Duodenal mucosa (tissue), 2 donors: ENCODE measurements at regions not wholly inside any gene's neighbourhood (a gene's known extent, or its start where the extent isn't known, plus 50 kb on each side); places are given as distances from the start of the nearest gene placed in this dataset.
"Not testable (repeated sequence)": the region's sequence is repeated elsewhere in the genome, so short reads cannot be mapped to it uniquely, and the experiment has no call there.

Experiments
- H3K27ac ChIP-seq: one replicate; pipeline ENCODE4 v1.7.0; 2013; ENCODE audit warnings: low read depth, low read length
- H3K27me3 ChIP-seq, 2 donors: one replicate each; pipeline ENCODE4 v1.7.0; 2013; ENCODE audit warnings: low read length in 2 of 2, control low read depth in 1 of 2; ENCODE audit not compliant: insufficient read depth in 2 of 2, control insufficient read depth in 1 of 2
- H3K36me3 ChIP-seq, 2 donors: one replicate each; pipeline ENCODE4 v1.7.0; 2013; ENCODE audit warnings: low read length in 2 of 2, control low read depth in 1 of 2; ENCODE audit not compliant: insufficient read depth in 2 of 2, control insufficient read depth in 1 of 2
- H3K4me1 ChIP-seq, 2 donors: one replicate each; pipeline ENCODE4 v1.7.0; 2013; ENCODE audit warnings: low read length in 2 of 2, control low read depth in 1 of 2; ENCODE audit not compliant: insufficient read depth in 2 of 2, control insufficient read depth in 1 of 2
- H3K4me3 ChIP-seq, 2 donors: one replicate each; pipeline ENCODE4 v1.7.0; 2013; ENCODE audit warnings: low read length in 2 of 2, low read depth in 1 of 2
- H3K9ac ChIP-seq, 2 donors: one replicate each; pipeline ENCODE4 v1.7.0; 2013; ENCODE audit warnings: low read length in 2 of 2, low read depth in 1 of 2
- H3K9me3 ChIP-seq, 2 donors: one replicate each; pipeline ENCODE4 v1.7.0; 2013; ENCODE audit warnings: low read length in 2 of 2, control low read depth in 1 of 2; ENCODE audit not compliant: control insufficient read depth in 1 of 2

GRCh38 chr15:93359425-93360131, 270.6 kb upstream of the RGMA start:
- no peak overlapping the region for H3K4me3 ChIP-seq
- H3K9ac ChIP-seq, result no peak overlapping the region
- H3K4me1 ChIP-seq, result no peaks in the 10 kb centered on the region
- no peaks in the 10 kb centered on the region for H3K27me3 ChIP-seq
- no peak overlapping the region for H3K27ac ChIP-seq
- no peaks in the 10 kb centered on the region for H3K9me3 ChIP-seq
- H3K36me3 ChIP-seq, result no peaks in the 10 kb centered on the region

- no peaks in the 10 kb centered on the region for H3K4me1 ChIP-seq
- H3K27me3 ChIP-seq, result no peaks in the 10 kb centered on the region
- H3K9me3 ChIP-seq, result no peaks in the 10 kb centered on the region
- H3K36me3 ChIP-seq, result no peaks in the 10 kb centered on the region
- H3K4me3 ChIP-seq, result no peak overlapping the region
- H3K9ac ChIP-seq, result no peak overlapping the region
- no peak overlapping the region for H3K27ac ChIP-seq
Measured at GRCh38 chr15:93359060-93359408, 270.0 kb upstream of the RGMA start.

DNA sequence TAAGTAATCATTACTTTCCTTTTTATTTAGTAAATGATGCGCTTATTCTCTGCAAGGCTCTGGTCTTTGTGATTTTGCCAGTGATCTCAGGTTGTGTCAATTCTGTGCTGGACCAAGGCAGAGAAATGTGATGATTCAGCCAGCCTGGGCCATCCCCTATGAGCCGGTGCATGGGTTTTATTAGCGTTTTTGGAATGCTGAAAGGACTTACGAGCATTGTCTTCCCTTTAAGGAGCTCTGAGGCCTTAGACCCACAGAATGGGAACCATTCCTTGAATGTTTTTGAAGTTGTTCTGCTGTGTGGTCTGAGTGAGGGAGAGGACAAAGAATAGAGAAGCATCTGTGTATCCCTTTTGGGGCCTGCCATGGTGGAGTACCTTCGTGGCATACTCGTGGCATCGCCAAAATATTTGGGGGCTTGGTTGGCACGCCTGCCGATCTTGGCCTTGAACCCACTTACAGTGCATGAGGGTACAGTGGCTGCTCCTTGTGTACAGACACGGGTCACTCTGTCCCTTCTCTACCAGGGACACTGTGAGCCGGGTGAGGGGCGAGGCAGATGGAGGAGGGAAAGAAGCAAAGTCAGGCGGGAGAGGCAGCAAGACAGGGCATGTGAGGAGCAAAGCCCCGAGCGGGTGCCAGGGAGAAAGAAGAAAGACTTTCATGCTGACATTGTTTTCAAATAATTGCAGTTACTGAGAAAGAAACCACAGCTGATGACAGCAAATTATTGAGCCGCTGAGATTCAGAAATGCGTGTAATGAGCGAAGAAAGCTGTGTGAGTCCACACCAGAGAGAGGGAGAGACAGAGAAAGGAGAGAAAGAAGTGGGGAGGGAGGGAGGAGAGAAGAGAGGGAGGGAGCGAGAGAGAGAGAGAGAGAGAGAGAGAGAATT, 269.4 kb upstream of the RGMA start:
- no peaks in the 10 kb centered on the region for H3K27me3 ChIP-seq
- no peak overlapping the region for H3K9ac ChIP-seq
- no peaks in the 10 kb centered on the region for H3K9me3 ChIP-seq
- H3K4me1 ChIP-seq, result no peaks in the 10 kb centered on the region
- H3K4me3 ChIP-seq, result no peak overlapping the region
- H3K27ac ChIP-seq, result no peak overlapping the region
- H3K36me3 ChIP-seq, result no peaks in the 10 kb centered on the region

GRCh38 chr15:93348711-93349545, 259.9 kb upstream of the RGMA start:
- H3K4me3 ChIP-seq, result no peak overlapping the region
- H3K9me3 ChIP-seq, result no peaks in the 10 kb centered on the region
- H3K27ac ChIP-seq, result no peak overlapping the region
- H3K9ac ChIP-seq, result no peak overlapping the region
- no peaks in the 10 kb centered on the region for H3K36me3 ChIP-seq
- H3K4me1 ChIP-seq, result no peaks in the 10 kb centered on the region
- no peaks in the 10 kb centered on the region for H3K27me3 ChIP-seq

DNA sequence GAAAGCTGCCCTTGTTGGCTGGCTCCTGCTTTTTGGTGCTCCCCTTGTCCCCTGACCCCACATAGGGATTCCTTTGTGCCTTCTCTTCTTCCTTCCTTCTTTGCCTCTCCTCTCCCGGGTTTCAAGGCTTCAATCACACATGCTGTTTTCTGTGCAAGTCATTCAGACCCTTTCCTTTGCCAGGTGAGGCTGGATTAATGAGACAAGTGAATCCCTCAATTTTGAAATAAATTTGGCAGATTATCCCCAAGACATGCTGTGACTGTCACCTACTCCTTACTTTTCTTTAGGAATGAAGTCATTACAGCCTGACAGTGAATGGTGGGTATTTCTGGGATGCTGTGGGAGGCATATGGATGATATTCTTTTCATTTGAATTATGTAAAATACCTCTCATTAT, 259.0 kb upstream of the RGMA start:
- Histone ChIP-seq H3K4me1 (no peaks in the 10 kb centered on the region), H3K9me3 (no peaks in the 10 kb centered on the region), H3K27ac (no peak overlapping the region), H3K27me3 (no peaks in the 10 kb centered on the region), H3K4me3 (no peak overlapping the region), H3K36me3 (no peaks in the 10 kb centered on the region), H3K9ac (no peak overlapping the region)

DNA sequence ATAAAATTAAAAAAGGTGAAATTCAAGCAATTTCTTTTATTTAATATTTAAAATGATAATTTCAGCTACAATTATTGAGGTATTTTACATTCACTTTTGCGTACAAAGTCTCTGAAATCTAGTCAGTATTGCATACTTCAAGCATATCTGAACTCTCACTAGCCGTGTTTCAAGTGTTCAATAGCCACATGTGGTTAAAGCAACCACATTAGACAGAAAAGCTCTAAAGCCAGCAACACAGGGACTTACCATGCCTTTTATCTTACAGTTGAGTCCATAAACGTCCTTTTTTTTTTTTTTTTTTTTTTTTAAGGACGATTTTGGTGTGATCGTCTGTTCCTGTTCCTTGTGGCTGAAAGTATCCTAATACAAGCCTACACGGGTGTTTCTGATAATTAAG, 257.0 kb upstream of the RGMA start:
- Histone ChIP-seq H3K27me3 (no peaks in the 10 kb centered on the region), H3K27ac (no peak overlapping the region), H3K9ac (no peak overlapping the region), H3K36me3 (no peaks in the 10 kb centered on the region), H3K9me3 (no peaks in the 10 kb centered on the region), H3K4me1 (no peaks in the 10 kb centered on the region), H3K4me3 (no peak overlapping the region)

DNA sequence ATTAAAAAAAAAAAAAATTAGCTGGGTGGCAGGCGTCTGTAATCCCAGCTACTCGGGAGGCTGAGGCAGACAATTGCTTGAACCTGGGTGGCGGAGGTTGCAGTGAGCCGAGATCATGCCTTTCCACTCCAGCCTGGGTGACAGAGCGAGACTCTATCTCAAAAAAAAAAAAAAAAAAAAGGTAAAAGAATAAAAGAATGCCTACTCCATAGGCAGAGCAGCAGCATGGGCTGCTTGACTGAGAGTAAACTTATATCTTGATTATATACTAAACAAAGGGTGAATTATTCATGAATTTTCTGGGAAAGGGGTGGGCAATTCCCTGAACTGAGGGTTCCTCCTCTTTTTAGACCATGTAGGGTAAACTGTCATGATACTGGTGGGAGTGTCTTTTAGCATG, 254.4 kb upstream of the RGMA start:
- H3K27me3 ChIP-seq, H3K9ac ChIP-seq, H3K4me3 ChIP-seq, H3K4me1 ChIP-seq, H3K36me3 ChIP-seq, H3K9me3 ChIP-seq, H3K27ac ChIP-seq: not testable (repeated sequence)

DNA sequence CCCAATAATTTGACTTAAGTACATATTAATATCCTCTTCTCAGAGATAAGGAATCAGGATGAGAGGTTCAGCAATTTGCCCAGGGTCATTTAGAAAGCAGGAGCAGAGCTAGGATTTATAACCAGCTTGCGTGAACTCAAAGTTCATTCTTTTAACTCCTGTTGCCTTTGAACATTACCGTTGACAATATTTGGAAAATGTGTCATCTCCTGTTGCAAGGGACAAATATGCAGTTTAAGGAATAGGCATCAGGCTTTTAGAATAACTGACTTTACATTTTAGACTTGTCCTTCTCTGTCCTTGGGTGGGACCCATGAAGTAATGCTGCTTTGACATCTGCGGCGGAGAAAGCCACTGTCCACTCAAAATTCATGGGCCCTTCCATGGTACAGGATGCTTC, 252.2 kb upstream of the RGMA start:
- no peaks in the 10 kb centered on the region for H3K9me3 ChIP-seq
- no peaks in the 10 kb centered on the region for H3K36me3 ChIP-seq
- H3K4me3 ChIP-seq, result no peak overlapping the region
- no peak overlapping the region for H3K27ac ChIP-seq
- no peak overlapping the region for H3K9ac ChIP-seq
- no peaks in the 10 kb centered on the region for H3K4me1 ChIP-seq
- H3K27me3 ChIP-seq, result no peaks in the 10 kb centered on the region

GRCh38 chr15:93340406-93340805, 251.4 kb upstream of the RGMA start:
- Histone ChIP-seq H3K27me3 (no peaks in the 10 kb centered on the region), H3K4me1 (no peaks in the 10 kb centered on the region), H3K9me3 (no peaks in the 10 kb centered on the region), H3K9ac (no peak overlapping the region), H3K36me3 (no peaks in the 10 kb centered on the region), H3K4me3 (no peak overlapping the region), H3K27ac (no peak overlapping the region)

GRCh38 chr15:93333796-93334195, 244.8 kb upstream of the RGMA start:
- no peak overlapping the region for H3K4me3 ChIP-seq
- no peaks in the 10 kb centered on the region for H3K4me1 ChIP-seq
- H3K27me3 ChIP-seq, result peaks cover 6 to 11% of the 10 kb centered on the region in 2 donors

More at GRCh38 chr15:93333796-93334195, 244.8 kb upstream of the RGMA start:
- H3K9me3 ChIP-seq, result no peaks in the 10 kb centered on the region
- H3K36me3 ChIP-seq, result no peaks in the 10 kb centered on the region
- no peak overlapping the region for H3K9ac ChIP-seq
- no peak overlapping the region for H3K27ac ChIP-seq
